Peyer's patch (tissue), 4 donors: ENCODE measurements at regions not wholly inside any gene's neighbourhood (a gene's known extent, or its start where the extent isn't known, plus 50 kb on each side); places are given as distances from the start of the nearest gene placed in this dataset.

Experiments
- CTCF ChIP-seq, 6 experiments: fragments of 450-650 bp in 4 of 6; fragments of 200-600 bp in 2 of 6; sonication (generic) in 1 of 6; IDR thresholded peaks; one replicate each; pipeline ENCODE4 v1.5.1; 2017 to 2019; ENCODE audit warnings: antibody characterized with exemption in 6 of 6, mild to moderate bottlenecking in 3 of 6, moderate library complexity in 1 of 6
- POLR2A ChIP-seq, 2 donors: fragments of 450-650 bp; IDR thresholded peaks; one replicate each; pipeline ENCODE4 v1.5.1; 2017; ENCODE audit warnings: antibody characterized with exemption in 2 of 2, mild to moderate bottlenecking in 2 of 2, moderate library complexity in 2 of 2

- TF ChIP-seq CTCF (IDR thresholded peaks at IDR 0.05) (no peak), POLR2A (IDR thresholded peaks at IDR 0.05) (no peak)
These were observed 699.4 kb upstream of the FAM174A start for GRCh38 chr5:99835791-99836190.
